HUES6 (cell line): ENCODE measurements at regions not wholly inside any gene's neighbourhood (a gene's known extent, or its start where the extent isn't known, plus 50 kb on each side); places are given as distances from the start of the nearest gene placed in this dataset.

Source experiments
- H3K27ac ChIP-seq: 2 replicates; pipeline ENCODE4 v1.7.0; 2013; ENCODE audit warnings: low read depth, mild to moderate bottlenecking, low read length, inconsistent platforms
- H3K27me3 ChIP-seq: 2 replicates; pipeline ENCODE4 v1.6.1; 2013; ENCODE audit warnings: low read length; ENCODE audit not compliant: control insufficient read depth, insufficient read depth
- H3K36me3 ChIP-seq: 2 replicates; pipeline ENCODE4 v1.6.1; 2013; ENCODE audit warnings: low read length; ENCODE audit not compliant: control insufficient read depth, insufficient read depth
- H3K4me1 ChIP-seq: 2 replicates; pipeline ENCODE4 v1.6.1; 2013; ENCODE audit warnings: low read length; ENCODE audit not compliant: control insufficient read depth, insufficient read depth
- H3K4me3 ChIP-seq: 2 replicates; pipeline ENCODE4 v1.5.1; 2013; ENCODE audit warnings: low read depth, low read length
- H3K9ac ChIP-seq: one replicate; pipeline ENCODE4 v1.6.1; 2013; ENCODE audit warnings: mild to moderate bottlenecking, low read length
- H3K9me3 ChIP-seq: 2 replicates; pipeline ENCODE4 v1.6.1; 2013; ENCODE audit warnings: low read depth, low read length; ENCODE audit not compliant: control insufficient read depth, insufficient read depth

DNA sequence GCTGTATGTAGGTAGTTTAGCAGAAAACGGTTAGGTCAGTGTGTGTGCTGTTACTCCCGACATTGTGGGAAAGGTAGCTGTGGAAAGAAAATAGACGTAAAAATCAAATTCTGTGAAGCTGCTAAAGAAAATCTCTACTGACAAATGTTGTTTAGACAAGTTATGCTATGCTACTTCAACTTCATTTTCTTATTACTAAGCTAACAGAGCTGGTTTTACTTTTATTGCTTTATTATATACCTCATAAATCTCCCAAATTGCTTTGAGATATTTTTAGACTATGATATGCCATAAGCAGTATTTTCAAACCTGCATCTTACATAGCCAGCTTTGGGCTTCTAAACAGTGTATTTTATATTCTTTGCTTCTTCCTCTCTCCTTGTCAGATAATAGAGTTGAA is 108.2 kb upstream of the PACRGL start:
- Histone ChIP-seq H3K27me3 (no peaks in the 10 kb centered on the region), H3K9me3 (no peaks in the 10 kb centered on the region), H3K36me3 (no peaks in the 10 kb centered on the region), H3K4me3 (no peak overlapping the region), H3K27ac (no peak overlapping the region), H3K9ac (no peak overlapping the region), H3K4me1 (0 out of 2 replicates have a peak, but pooled peaks cover 9% of the 10 kb centered on the region)

DNA sequence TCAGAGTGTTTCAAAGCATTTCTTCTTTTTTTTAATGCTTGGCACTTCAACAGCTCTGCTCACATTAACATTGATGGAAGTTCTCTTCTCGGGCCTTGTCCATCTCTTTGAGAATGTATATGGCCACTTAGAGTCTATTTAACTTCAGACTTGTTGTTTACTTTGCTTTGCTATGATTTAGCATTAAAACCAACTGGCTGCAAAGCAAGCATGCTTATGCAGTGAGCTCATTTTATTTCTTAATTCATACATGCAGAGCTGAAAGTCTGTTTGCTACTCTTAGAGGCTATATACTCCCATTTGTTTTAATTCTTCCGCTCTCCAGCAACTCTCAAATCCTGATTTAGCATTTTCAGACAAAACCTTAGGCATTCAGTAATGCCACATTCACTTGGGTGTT is 107.6 kb upstream of the PACRGL start:
- no peaks in the 10 kb centered on the region for H3K9me3 ChIP-seq
- H3K27me3 ChIP-seq = no peaks in the 10 kb centered on the region
- H3K4me1 ChIP-seq = 0 out of 2 replicates have a peak, but pooled peaks cover 9% of the 10 kb centered on the region
- H3K27ac ChIP-seq = no peak overlapping the region
- no peaks in the 10 kb centered on the region for H3K36me3 ChIP-seq
- no peak overlapping the region for H3K9ac ChIP-seq
- H3K4me3 ChIP-seq = no peak overlapping the region

DNA sequence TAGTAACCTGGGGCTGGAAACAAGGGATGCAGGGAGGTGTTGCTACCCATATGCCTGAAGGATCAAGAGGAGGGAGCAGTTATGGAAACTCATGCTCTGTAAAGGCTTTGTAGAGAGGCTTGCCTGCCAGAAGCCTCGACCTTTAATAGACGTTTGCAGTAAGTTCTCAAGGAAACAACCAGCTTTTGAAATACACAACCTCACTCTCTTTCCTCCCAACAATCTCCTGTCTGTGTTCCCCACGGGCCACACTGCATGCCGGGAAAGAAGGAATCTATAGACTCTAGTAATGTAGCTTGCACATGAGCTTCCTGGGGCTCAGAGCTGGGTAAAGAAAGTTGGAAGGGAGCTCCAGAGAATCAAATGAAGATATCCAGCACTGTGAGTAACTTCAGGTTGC is 101.6 kb upstream of the PACRGL start:
- no peak overlapping the region for H3K9ac ChIP-seq
- no peak overlapping the region for H3K27ac ChIP-seq
- no peaks in the 10 kb centered on the region for H3K9me3 ChIP-seq
- no peak overlapping the region for H3K4me3 ChIP-seq
- H3K36me3 ChIP-seq = no peaks in the 10 kb centered on the region; the same call in 1 of the 2 replicates
- H3K27me3 ChIP-seq = no peaks in the 10 kb centered on the region
- H3K4me1 ChIP-seq = no peaks in the 10 kb centered on the region

DNA sequence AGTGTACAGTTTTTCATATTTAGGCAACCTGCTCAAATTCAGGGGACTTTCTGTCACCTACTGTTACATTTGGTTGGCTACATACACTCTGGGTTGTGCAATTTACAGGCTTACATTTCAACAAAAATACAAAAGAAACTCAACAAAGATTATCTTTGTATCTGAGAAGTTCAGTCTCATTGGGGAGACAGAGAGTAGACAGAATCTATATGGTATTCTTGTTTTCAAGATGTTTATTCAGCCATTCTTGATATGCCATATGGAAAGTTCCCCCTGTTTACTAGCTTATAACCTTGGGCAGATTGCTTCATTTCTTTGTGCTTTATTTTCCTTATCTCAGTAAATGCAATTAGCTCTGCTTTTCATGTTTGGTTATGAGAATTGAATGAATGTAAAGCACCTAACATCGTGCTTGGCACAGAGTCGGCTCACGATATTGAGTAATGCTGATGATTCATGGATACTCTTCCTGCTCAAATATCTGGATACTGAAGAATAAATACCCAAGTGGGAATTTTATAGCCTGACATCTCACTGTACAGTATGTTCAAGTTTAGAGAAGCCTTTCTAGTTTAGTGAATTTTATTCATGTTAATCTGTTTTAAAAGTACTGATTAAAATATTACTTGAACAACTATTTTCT is 96.5 kb upstream of the PACRGL start:
- no peaks in the 10 kb centered on the region; the same call in 1 of the 2 replicates for H3K36me3 ChIP-seq
- H3K4me3 ChIP-seq = no peak overlapping the region
- H3K9ac ChIP-seq = no peak overlapping the region
- H3K9me3 ChIP-seq = no peaks in the 10 kb centered on the region
- no peaks in the 10 kb centered on the region for H3K4me1 ChIP-seq
- H3K27ac ChIP-seq = no peak overlapping the region
- H3K27me3 ChIP-seq = no peaks in the 10 kb centered on the region

DNA sequence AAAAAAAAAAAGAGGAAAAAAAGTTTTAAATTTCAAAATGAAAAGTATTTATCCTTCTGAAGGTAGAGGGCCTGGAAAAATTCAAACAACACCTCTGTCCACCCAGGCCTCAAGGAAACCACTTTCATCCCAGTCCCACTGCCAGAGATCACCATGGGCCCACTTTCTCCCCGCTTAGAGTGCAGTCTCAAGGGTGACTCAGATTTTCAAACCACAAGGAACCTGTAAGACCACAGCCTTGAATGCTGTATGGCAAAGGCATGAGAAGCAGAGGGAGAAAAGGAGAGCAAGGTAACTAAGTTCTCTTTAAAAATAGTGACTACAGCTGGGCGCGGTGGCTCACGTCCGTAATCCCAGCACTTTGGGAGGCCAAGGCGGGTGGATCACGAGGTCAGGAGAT is 87.9 kb upstream of the PACRGL start:
- H3K4me3 ChIP-seq = no peak overlapping the region

DNA sequence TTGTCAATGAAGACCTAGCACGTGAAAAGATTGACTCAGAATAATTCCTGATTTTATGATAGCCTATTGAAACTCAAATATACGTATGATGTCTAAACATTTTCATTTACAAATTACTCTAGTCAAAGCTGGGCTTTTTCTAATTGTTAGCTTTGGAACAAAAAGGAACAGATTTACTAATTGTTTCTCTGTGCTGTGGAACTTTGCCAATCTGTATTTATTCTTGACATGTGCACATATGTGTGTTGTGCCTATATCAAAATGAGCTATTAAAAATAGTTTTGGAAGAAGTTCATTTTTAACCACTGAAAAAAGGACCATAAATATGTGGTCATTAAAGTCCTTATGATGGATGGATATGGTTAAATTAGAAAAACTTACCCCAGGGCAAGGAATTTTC is 85.4 kb upstream of the PACRGL start:
- H3K36me3 ChIP-seq = no peaks in the 10 kb centered on the region; the same call in 1 of the 2 replicates
- H3K4me3 ChIP-seq = no peak overlapping the region
- no peak overlapping the region for H3K9ac ChIP-seq
- no peak overlapping the region for H3K27ac ChIP-seq
- no peaks in the 10 kb centered on the region for H3K27me3 ChIP-seq
- H3K9me3 ChIP-seq = no peaks in the 10 kb centered on the region
- peaks cover 21% of the 10 kb centered on the region for H3K4me1 ChIP-seq

More for the DNA sequence above, 87.9 kb upstream of the PACRGL start:
- Histone ChIP-seq H3K36me3 (no peaks in the 10 kb centered on the region; the same call in 1 of the 2 replicates), H3K9ac (no peak overlapping the region), H3K9me3 (no peaks in the 10 kb centered on the region), H3K27me3 (no peaks in the 10 kb centered on the region), H3K27ac (no peak overlapping the region), H3K4me1 (peaks cover 10% of the 10 kb centered on the region; the same call in 1 of the 2 replicates)

DNA sequence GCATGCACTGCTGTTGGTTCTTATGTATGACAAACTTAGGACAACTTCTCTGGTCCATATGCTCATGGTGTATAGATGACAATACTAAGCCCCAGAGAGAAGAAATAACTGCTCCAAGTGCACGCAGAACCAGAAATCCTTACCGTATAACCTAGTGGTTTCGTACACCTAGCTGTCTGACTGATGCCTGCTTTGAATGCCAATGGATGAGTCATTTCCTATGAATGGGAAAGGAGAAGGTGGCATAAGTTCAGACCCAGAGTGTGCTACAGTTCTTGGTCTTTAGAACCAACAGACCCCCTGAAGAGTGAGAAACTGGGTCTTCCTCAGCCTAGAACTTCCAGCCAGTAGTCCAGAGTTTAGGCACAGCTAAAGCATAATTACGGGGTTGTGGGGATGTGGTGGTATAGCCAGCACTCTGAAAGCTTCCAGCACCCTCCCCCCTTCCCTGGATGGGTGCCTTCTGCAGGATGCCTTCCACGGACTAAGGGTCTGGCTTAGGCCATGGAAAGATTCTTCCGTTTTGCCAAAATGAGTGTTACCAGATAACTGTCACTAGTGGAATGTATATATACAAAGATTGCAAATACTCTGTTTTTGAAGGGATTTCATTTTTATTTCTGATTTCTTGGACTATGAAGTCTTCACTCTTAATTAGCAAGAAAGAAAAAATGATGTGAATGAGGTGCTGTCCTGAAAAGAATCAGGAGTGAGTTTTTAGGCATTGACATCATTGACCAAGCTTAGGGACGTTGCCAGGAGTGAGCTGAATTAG is 84.6 kb upstream of the PACRGL start:
- H3K36me3 ChIP-seq = no peaks in the 10 kb centered on the region; the same call in 1 of the 2 replicates
- H3K27me3 ChIP-seq = no peaks in the 10 kb centered on the region
- no peak overlapping the region for H3K27ac ChIP-seq

DNA sequence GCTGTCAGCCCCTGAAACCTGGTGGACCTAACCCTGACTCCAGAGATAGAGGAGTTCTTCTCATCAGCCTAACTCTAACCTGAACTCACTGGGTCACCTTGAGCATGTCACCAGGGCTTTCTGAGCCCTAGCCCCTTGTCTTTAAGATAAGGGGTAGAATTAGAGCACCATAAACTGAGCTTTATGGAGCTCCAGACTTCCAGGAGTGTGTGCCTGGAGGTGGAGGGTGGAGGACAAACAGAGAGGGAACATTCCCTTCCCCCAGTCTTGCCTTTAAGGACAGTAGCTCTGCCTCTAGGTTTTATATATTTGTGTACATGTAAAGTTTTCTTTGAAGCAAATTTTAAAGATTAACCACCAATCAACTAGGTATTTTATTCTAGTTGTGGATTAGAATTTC is 83.9 kb upstream of the PACRGL start:
- H3K36me3 ChIP-seq = no peaks in the 10 kb centered on the region; the same call in 1 of the 2 replicates
- H3K4me1 ChIP-seq = peaks cover 21% of the 10 kb centered on the region
- H3K27ac ChIP-seq = no peak overlapping the region
- H3K9ac ChIP-seq = no peak overlapping the region
- H3K9me3 ChIP-seq = no peaks in the 10 kb centered on the region
- no peak overlapping the region for H3K4me3 ChIP-seq
- no peaks in the 10 kb centered on the region for H3K27me3 ChIP-seq

More for the DNA sequence above, 84.6 kb upstream of the PACRGL start:
- H3K4me3 ChIP-seq = no peak overlapping the region
- no peak overlapping the region for H3K9ac ChIP-seq
- peaks cover 21% of the 10 kb centered on the region for H3K4me1 ChIP-seq
- no peaks in the 10 kb centered on the region for H3K9me3 ChIP-seq

DNA sequence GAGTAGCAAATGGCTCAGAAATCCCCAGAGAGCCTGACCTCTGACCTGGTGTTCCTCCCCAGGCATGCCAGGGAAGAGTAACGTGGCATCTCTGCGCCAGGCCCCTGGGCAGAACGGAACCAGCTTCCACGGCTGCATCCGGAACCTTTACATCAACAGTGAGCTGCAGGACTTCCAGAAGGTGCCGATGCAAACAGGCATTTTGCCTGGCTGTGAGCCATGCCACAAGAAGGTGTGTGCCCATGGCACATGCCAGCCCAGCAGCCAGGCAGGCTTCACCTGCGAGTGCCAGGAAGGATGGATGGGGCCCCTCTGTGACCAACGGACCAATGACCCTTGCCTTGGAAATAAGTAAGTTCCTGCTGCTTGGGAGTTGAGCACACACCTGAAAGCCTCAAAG is 83.4 kb upstream of the PACRGL start:
- H3K4me1 ChIP-seq = peaks cover 21% of the 10 kb centered on the region
- no peaks in the 10 kb centered on the region for H3K9me3 ChIP-seq
- no peaks in the 10 kb centered on the region; the same call in 1 of the 2 replicates for H3K36me3 ChIP-seq
- H3K27ac ChIP-seq = no peak overlapping the region
- no peak overlapping the region for H3K9ac ChIP-seq
- no peak overlapping the region for H3K4me3 ChIP-seq
- no peaks in the 10 kb centered on the region for H3K27me3 ChIP-seq

DNA sequence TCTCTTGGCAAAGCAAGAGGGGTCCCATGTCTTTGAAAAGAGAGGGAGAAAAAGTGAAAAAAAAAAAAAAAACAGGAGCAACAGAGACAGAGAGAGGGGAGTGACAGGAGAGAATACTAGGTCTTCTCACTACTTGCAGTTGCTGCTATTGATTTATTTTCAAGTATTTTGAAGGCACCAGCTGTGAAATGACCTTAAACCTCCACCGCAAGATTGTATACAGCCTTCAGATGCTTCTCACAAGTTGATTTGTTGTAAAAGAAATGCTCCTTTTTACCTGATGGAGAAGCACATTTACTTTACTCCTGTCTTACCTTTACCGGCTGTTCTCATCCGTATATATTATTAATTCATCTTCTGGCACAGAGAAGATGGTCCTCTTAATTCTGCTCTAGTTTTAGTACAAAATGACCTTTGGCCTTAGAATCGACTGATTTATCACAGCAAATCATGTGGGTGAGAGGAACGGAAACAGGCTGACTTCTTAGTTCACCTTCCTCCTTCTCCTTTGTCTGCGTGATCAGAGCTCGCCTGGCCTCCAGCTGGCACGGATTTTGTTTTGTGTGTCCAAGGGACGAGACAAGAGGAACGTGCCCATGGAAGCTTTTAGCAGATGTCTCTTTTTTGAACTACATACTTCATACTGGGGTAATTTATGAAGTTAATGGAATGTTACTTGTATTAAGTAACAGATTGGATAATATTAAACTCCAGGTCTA is 82.4 kb upstream of the PACRGL start:
- no peaks in the 10 kb centered on the region for H3K9me3 ChIP-seq
- H3K27me3 ChIP-seq = no peaks in the 10 kb centered on the region
- no peak overlapping the region for H3K27ac ChIP-seq
- no peak overlapping the region for H3K9ac ChIP-seq
- H3K4me1 ChIP-seq = peaks cover 21% of the 10 kb centered on the region
- no peak overlapping the region for H3K4me3 ChIP-seq
- no peaks in the 10 kb centered on the region; the same call in 1 of the 2 replicates for H3K36me3 ChIP-seq

DNA sequence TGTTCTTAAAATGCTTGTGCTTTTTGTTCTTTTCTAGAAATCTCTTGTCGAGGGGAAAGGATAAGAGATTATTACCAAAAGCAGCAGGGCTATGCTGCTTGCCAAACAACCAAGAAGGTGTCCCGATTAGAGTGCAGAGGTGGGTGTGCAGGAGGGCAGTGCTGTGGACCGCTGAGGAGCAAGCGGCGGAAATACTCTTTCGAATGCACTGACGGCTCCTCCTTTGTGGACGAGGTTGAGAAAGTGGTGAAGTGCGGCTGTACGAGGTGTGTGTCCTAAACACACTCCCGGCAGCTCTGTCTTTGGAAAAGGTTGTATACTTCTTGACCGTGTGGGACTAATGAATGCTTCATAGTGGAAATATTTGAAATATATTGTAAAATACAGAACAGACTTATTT is 81.5 kb upstream of the PACRGL start:
- Histone ChIP-seq H3K36me3 (no peaks in the 10 kb centered on the region; the same call in 1 of the 2 replicates), H3K27ac (no peak overlapping the region), H3K4me1 (peaks cover 21% of the 10 kb centered on the region), H3K27me3 (no peaks in the 10 kb centered on the region), H3K4me3 (no peak overlapping the region), H3K9ac (peak overlapping the region; percentile 5), H3K9me3 (no peaks in the 10 kb centered on the region)
